B cell (primary cell): ENCODE measurements at regions not wholly inside any gene's neighbourhood (a gene's known extent, or its start where the extent isn't known, plus 50 kb on each side); places are given as distances from the start of the nearest gene placed in this dataset.

Experiments
- ATAC-seq: fragments of 200-7000 bp; cut with Tn5 transposase; one replicate; pipeline ENCODE4 v1.10.0; 2021; ENCODE audit warnings: low read depth, mild to moderate bottlenecking, moderate number of reproducible peaks, moderate library complexity
- CTCF ChIA-PET: fragments of 350-600 bp; sonication (Branson Sonifier 250); formaldehyde crosslinking; loops from one replicate; lab custom pipeline; 2021; ENCODE audit warnings: antibody characterized with exemption, inconsistent platforms; lab: Charles Lee
- POLR2A ChIA-PET: fragments of 350-600 bp; sonication (Branson Sonifier 250); formaldehyde crosslinking; loops from one replicate; lab custom pipeline; 2021; ENCODE audit warnings: antibody characterized with exemption; lab: Charles Lee
- DNase-seq: peaks from one replicate; pipeline ENCODE4 v3.0.0; 2013
- H2AFZ ChIP-seq: 2 replicates; pipeline ENCODE4 v1.6.1; 2012; ENCODE audit warnings: mild to moderate bottlenecking, low read depth, low read length; ENCODE audit not compliant: insufficient read depth, poor library complexity, severe bottlenecking
- H3K27ac ChIP-seq, 2 donors: 1 replicate in 1 of 2; 2 replicates in 1 of 2; pipeline ENCODE4 v1.5.1; 2012 to 2013; ENCODE audit warnings: low read length in 2 of 2, mild to moderate bottlenecking in 2 of 2, moderate library complexity in 1 of 2
- H3K27me3 ChIP-seq, 4 experiments: fragments of 200-600 bp in 1 of 4; sonication (generic) in 1 of 4; replicated peaks in 1 of 4; 1 replicate in 2 of 4; 2 replicates in 2 of 4; pipeline versions ENCODE4 v1.6.1 to v1.7.0; 2013 to 2016; ENCODE audit warnings: low read length in 3 of 4, mild to moderate bottlenecking in 2 of 4, mixed read lengths in 1 of 4, moderate library complexity in 1 of 4; ENCODE audit not compliant: insufficient read depth in 4 of 4, control insufficient read depth in 3 of 4; ENCODE audit errors: control extremely low read depth in 1 of 4
- H3K36me3 ChIP-seq, 2 experiments: replicated peaks in 1 of 2; 1 replicate in 1 of 2; 2 replicates in 1 of 2; pipeline versions ENCODE4 v1.6.1 to v1.7.1; 2013; ENCODE audit warnings: low read length in 1 of 2; ENCODE audit not compliant: insufficient read depth in 2 of 2, control insufficient read depth in 1 of 2; ENCODE audit errors: control extremely low read depth in 1 of 2, extremely low read depth in 1 of 2
- H3K4me1 ChIP-seq, 2 donors: fragments of 200-600 bp in 1 of 2; sonication (generic) in 1 of 2; 1 replicate in 1 of 2; 2 replicates in 1 of 2; pipeline versions ENCODE4 v1.5.1 to v1.6.1; 2013 to 2017; ENCODE audit warnings: low read length in 2 of 2; ENCODE audit not compliant: control insufficient read depth in 2 of 2, insufficient read depth in 2 of 2
- H3K4me2 ChIP-seq: replicated peaks from 2 replicates; pipeline ENCODE3; 2012; ENCODE audit warnings: mild to moderate bottlenecking, low read depth, low read length; ENCODE audit not compliant: poor library complexity, severe bottlenecking
- H3K4me3 ChIP-seq, 5 experiments: fragments of 200-600 bp in 1 of 5; sonication (generic) in 1 of 5; 1 replicate in 3 of 5; 2 replicates in 2 of 5; pipeline versions ENCODE4 v1.5.1 to v1.7.0; 2011 to 2016; ENCODE audit warnings: low read length in 4 of 5, mild to moderate bottlenecking in 4 of 5, low read depth in 2 of 5, control low read depth in 1 of 5, moderate library complexity in 1 of 5; ENCODE audit not compliant: insufficient read depth in 1 of 5; ENCODE audit errors: control extremely low read depth in 1 of 5, extremely low read depth in 1 of 5
- H3K79me2 ChIP-seq: fragments of 200-600 bp; sonication (generic); one replicate; pipeline ENCODE4 v1.6.0; 2016; ENCODE audit warnings: low read length; ENCODE audit not compliant: control insufficient read depth, insufficient read depth
- H3K9ac ChIP-seq: fragments of 200-600 bp; sonication (generic); 2 replicates; pipeline ENCODE4 v1.6.1; 2017; ENCODE audit warnings: mild to moderate bottlenecking, low read length, moderate library complexity
- H3K9me3 ChIP-seq, 3 donors: one replicate each; pipeline versions ENCODE4 v1.6.1 to v1.7.1; 2013; ENCODE audit warnings: low read length in 2 of 3; ENCODE audit not compliant: control insufficient read depth in 2 of 3, insufficient read depth in 1 of 3; ENCODE audit errors: control extremely low read depth in 1 of 3
- H4K20me1 ChIP-seq: 2 replicates; pipeline ENCODE4 v1.6.0; 2012; ENCODE audit warnings: mild to moderate bottlenecking, low read length; ENCODE audit not compliant: insufficient read depth, control insufficient read depth, poor library complexity, severe bottlenecking
- H3K27ac Mint-ChIP-seq: one replicate; pipeline ENCODE4 v1.8.0; 2021; ENCODE audit warnings: mixed read lengths
- H3K27me3 Mint-ChIP-seq: one replicate; pipeline ENCODE4 v1.8.0; 2021; ENCODE audit warnings: mixed read lengths
- H3K4me1 Mint-ChIP-seq: one replicate; pipeline ENCODE4 v1.8.0; 2021; ENCODE audit warnings: mixed read lengths
- H3K4me3 Mint-ChIP-seq: one replicate; pipeline ENCODE4 v1.8.0; 2021; ENCODE audit warnings: mixed read lengths
- H3K9me3 Mint-ChIP-seq: one replicate; pipeline ENCODE4 v1.8.0; 2022; ENCODE audit warnings: mixed read lengths; ENCODE audit not compliant: insufficient read depth
- EZH2 ChIP-seq: IDR thresholded peaks from 2 replicates; pipeline ENCODE4 v1.6.1; 2012; ENCODE audit warnings: borderline replicate concordance, low read depth, mild to moderate bottlenecking, moderate library complexity, low read length; ENCODE audit not compliant: insufficient read depth, poor library complexity, severe bottlenecking
- WGBS: methylation state at CpG from one replicate; pipeline ENCODE4 v1.1.5; 2013; ENCODE audit warnings: missing lambda C conversion rate; ENCODE audit not compliant: insufficient coverage; 5-methylcytosine and 5-hydroxymethylcytosine counted together
- intact Hi-C: fragments of 100-400 bp; cut with micrococcal nuclease; formaldehyde crosslinking; loops from one replicate; pipeline ENCODE4 v1.10.0; 2022
- TF ChIP-seq, protein P1 (sequence below): fragments of 200-600 bp; IDR thresholded peaks from one replicate; pipeline ENCODE4 v1.8.0; 2022; ENCODE audit warnings: antibody characterized with exemption, mild to moderate bottlenecking

DNA sequence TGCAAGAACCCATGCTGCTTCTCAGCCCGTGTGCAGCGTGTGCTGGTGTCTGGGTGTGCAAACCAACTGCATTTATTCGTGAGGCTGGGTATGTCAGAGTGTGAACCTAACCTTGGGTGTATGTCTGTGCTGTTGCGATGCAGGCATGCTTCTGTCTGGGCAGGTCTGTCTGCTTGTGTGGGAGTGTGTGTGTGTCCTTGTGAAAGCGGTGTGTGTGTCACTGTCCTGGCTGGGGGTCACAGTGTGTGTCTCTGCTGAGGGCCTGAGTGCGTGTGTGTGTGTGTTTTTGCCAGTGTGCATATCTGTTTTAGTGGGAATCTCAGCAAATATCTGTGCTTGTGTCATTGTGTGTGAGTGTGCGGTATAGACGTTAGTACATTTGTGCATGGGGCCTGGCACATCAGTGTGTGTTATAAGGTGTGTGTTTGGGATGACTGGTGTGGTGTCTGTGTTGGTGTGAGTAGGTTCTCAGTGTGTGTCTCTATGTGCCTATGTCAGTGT lies 121.8 kb downstream of the CYLD start:
- H4K20me1 ChIP-seq: no peaks in the 10 kb centered on the region
- WGBS: 95% methylated on average over 8 of the region's 8 CpGs
- no peak overlapping the region for H3K27ac Mint-ChIP-seq
- CTCF ChIA-PET: no interaction called here
- intact Hi-C loops: no loop called here
- POLR2A ChIA-PET: no interaction called here
- no peaks in the 10 kb centered on the region for H3K9me3 Mint-ChIP-seq
- no peaks in the 10 kb centered on the region for H3K79me2 ChIP-seq
- no peak for DNase-seq
- peaks cover 0 to 2% (median 1%) of the 10 kb centered on the region in 3 donors for H3K9me3 ChIP-seq
- no peaks in the 10 kb centered on the region for H3K4me1 Mint-ChIP-seq
- H3K4me3 ChIP-seq: no peak overlapping the region
- no peaks in the 10 kb centered on the region for H3K27me3 ChIP-seq
- H3K27ac ChIP-seq: no peak overlapping the region
- H3K36me3 ChIP-seq: no peaks in the 10 kb centered on the region
- H3K9ac ChIP-seq: no peak overlapping the region
- TF ChIP-seq, protein P1, sequence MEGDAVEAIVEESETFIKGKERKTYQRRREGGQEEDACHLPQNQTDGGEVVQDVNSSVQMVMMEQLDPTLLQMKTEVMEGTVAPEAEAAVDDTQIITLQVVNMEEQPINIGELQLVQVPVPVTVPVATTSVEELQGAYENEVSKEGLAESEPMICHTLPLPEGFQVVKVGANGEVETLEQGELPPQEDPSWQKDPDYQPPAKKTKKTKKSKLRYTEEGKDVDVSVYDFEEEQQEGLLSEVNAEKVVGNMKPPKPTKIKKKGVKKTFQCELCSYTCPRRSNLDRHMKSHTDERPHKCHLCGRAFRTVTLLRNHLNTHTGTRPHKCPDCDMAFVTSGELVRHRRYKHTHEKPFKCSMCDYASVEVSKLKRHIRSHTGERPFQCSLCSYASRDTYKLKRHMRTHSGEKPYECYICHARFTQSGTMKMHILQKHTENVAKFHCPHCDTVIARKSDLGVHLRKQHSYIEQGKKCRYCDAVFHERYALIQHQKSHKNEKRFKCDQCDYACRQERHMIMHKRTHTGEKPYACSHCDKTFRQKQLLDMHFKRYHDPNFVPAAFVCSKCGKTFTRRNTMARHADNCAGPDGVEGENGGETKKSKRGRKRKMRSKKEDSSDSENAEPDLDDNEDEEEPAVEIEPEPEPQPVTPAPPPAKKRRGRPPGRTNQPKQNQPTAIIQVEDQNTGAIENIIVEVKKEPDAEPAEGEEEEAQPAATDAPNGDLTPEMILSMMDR: no peak
- no peak for TF ChIP-seq EZH2
- no peak overlapping the region for H3K4me3 Mint-ChIP-seq
- no peak overlapping the region for H3K4me2 ChIP-seq
- H3K4me1 ChIP-seq: no peaks in the 10 kb centered on the region
- ATAC-seq: no peak
- H2AFZ ChIP-seq: no peak overlapping the region
- H3K27me3 Mint-ChIP-seq: no peaks in the 10 kb centered on the region

DNA sequence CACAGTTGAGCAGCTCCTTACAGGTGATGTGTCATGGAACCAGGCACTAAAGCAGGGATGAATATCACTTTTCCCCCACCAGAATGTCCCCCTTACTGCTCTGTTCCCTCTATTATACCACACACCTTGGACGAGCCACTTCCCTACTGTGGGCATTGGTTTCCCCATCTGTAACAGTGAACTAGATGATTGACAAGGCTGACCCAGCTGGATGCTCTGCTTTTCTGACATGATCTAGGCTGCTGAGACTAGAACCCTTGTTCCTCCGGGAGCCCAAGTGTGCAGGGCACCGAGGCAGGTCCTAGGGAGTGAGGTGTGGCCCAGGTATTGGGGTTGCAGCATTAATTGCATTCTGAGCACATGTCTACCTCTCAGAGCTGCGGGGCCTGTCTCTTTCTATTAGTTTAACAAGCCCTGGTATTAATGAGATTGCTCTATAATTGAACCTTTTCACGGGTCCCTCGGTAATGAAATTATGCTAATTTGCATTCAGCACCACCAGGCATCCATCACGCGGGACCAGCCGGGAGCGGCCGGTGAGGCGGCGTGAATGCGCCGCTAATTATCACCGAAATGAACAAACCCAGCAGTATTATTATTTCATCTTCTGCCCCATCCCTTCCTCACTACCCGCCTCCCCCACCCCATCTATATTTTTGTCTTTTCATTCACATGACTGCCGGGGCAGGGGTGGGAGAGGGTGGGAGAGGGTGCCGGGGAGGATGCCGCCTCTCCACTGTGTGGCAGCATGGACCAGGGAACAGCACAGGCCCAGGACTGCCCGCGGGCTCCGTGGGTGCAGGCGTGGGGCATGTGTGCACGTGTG lies 121.1 kb downstream of the CYLD start:
- H3K4me3 Mint-ChIP-seq: no peak overlapping the region
- CTCF ChIA-PET: no interaction called here
- H2AFZ ChIP-seq: no peak overlapping the region
- intact Hi-C loops: no loop called here
- DNase-seq: no peak
- no peak overlapping the region for H3K9ac ChIP-seq
- H3K27ac ChIP-seq: no peak overlapping the region
- no peak overlapping the region for H3K4me2 ChIP-seq
- no peaks in the 10 kb centered on the region for H4K20me1 ChIP-seq
- H3K27me3 ChIP-seq: no peaks in the 10 kb centered on the region
- H3K9me3 Mint-ChIP-seq: no peaks in the 10 kb centered on the region
- no peaks in the 10 kb centered on the region for H3K36me3 ChIP-seq
- 91% methylated on average over 23 of the region's 25 CpGs for WGBS
- ATAC-seq: no peak
- H3K4me1 Mint-ChIP-seq: no peaks in the 10 kb centered on the region
- peaks cover 0 to 1% (median 0%) of the 10 kb centered on the region in 3 donors for H3K9me3 ChIP-seq
- no peak overlapping the region for H3K4me3 ChIP-seq
- H3K79me2 ChIP-seq: no peaks in the 10 kb centered on the region
- H3K27me3 Mint-ChIP-seq: no peaks in the 10 kb centered on the region
- no peaks in the 10 kb centered on the region for H3K4me1 ChIP-seq
- POLR2A ChIA-PET: no interaction called here
- TF ChIP-seq, protein P1: no peak
- no peak for TF ChIP-seq EZH2
- no peak overlapping the region for H3K27ac Mint-ChIP-seq
